Gastroesophageal sphincter (tissue), 3 donors: ENCODE measurements at regions not wholly inside any gene's neighbourhood (a gene's known extent, or its start where the extent isn't known, plus 50 kb on each side); places are given as distances from the start of the nearest gene placed in this dataset.

Experiments
- CTCF ChIP-seq, 4 experiments: fragments of 200-600 bp in 2 of 4; fragments of 450-650 bp in 2 of 4; sonication (generic) in 1 of 4; IDR thresholded peaks; one replicate each; pipeline ENCODE4 v1.5.1; 2017 to 2019; ENCODE audit warnings: antibody characterized with exemption in 4 of 4, mild to moderate bottlenecking in 2 of 4, moderate library complexity in 2 of 4
- POLR2A ChIP-seq, 2 donors: fragments of 450-650 bp; IDR thresholded peaks; one replicate each; pipeline ENCODE4 v1.6.1; 2017; ENCODE audit warnings: antibody characterized with exemption in 2 of 2, mild to moderate bottlenecking in 2 of 2, moderate library complexity in 1 of 2

DNA sequence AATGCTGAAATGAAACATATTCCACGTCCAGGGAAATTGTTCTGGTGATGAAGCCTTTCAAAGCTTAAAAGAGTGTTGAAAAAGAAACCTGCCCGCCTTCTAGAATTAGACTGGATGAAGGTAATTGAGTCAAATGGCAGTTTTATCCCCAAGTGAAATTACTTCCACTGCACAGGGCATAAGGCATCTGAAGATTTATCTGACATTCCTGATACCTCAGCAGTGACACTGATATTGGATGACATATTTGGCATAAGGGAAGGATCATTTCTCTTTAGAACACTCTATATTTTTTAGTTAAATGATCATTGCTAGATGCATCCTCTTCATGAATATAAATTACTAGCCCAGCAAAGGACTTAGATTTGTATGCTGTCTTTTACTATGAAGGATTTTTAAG lies 229.6 kb upstream of the TPK1 start:
- TF ChIP-seq CTCF (IDR thresholded peaks at IDR 0.05) (no peak), POLR2A (IDR thresholded peaks at IDR 0.05) (no peak)
